SK-N-SH (cell line): ENCODE measurements at regions not wholly inside any gene's neighbourhood (a gene's known extent, or its start where the extent isn't known, plus 50 kb on each side); places are given as distances from the start of the nearest gene placed in this dataset.

Source experiments
- CTCF ChIA-PET: fragments of 300-600, 350-600 bp; formaldehyde crosslinking; extraction: SDS; loops from one replicate; lab custom pipeline; 2021; lab: Yijun Ruan, JAX
- POLR2A ChIA-PET: fragments of 350-600 bp; sonication (Branson Sonifier 250); formaldehyde crosslinking; extraction: SDS; loops from one replicate; lab custom pipeline; 2020; ENCODE audit warnings: antibody characterized with exemption, inconsistent platforms; lab: Yijun Ruan, JAX
- DNase-seq: peaks from one replicate; pipeline ENCODE4 v3.0.0; 2012
- H2AFZ ChIP-seq: fragments of 200-600 bp; sonication (generic); 2 replicates; pipeline ENCODE4 v1.8.1; 2016; ENCODE audit warnings: antibody characterized with exemption, mild to moderate bottlenecking, low read depth
- H3F3A ChIP-seq: fragments of 200-600 bp; sonication (generic); replicated peaks from 2 replicates; pipeline ENCODE3; 2016; ENCODE audit warnings: antibody characterized with exemption, mild to moderate bottlenecking; ENCODE audit not compliant: insufficient read depth
- H3K27ac ChIP-seq, 2 experiments: fragments of 200-500 bp in 1 of 2; fragments of 200-600 bp in 1 of 2; sonication (Bioruptor generic) in 1 of 2; sonication (generic), shearing (Covaris generic) in 1 of 2; 2 replicates each; pipeline versions ENCODE4 v1.5.1 to v1.6.1; 2014 to 2016; ENCODE audit warnings: low read depth in 2 of 2, inconsistent platforms in 1 of 2, low read length in 1 of 2, mild to moderate bottlenecking in 1 of 2, mixed read lengths in 1 of 2
- H3K27me3 ChIP-seq: fragments of 200-600 bp; sonication (generic), shearing (Covaris generic); 2 replicates; pipeline ENCODE4 v1.6.1; 2016; ENCODE audit warnings: mixed run types; ENCODE audit not compliant: insufficient read depth
- H3K36me3 ChIP-seq, 2 experiments: fragments of 200-500 bp in 1 of 2; fragments of 200-600 bp in 1 of 2; sonication (Bioruptor generic) in 1 of 2; sonication (generic) in 1 of 2; replicated peaks in 1 of 2; 2 replicates each; pipeline versions ENCODE3 to v1.5.1; 2014 to 2016; ENCODE audit warnings: low read length in 1 of 2, mild to moderate bottlenecking in 1 of 2; ENCODE audit not compliant: insufficient read depth in 2 of 2, control insufficient read depth in 1 of 2
- H3K4me1 ChIP-seq, 2 experiments: fragments of 200-500 bp in 1 of 2; fragments of 200-600 bp in 1 of 2; sonication (Bioruptor generic) in 1 of 2; sonication (generic), shearing (Covaris generic) in 1 of 2; 2 replicates each; pipeline versions ENCODE4 v1.5.1 to v1.6.1; 2014 to 2016; ENCODE audit warnings: low read depth in 1 of 2, low read length in 1 of 2, mixed run types in 1 of 2; ENCODE audit not compliant: insufficient read depth in 2 of 2, control insufficient read depth in 1 of 2
- H3K4me2 ChIP-seq: fragments of 200-600 bp; sonication (generic), shearing (Covaris generic); 2 replicates; pipeline ENCODE4 v1.6.1; 2017; ENCODE audit warnings: mixed run types
- H3K4me3 ChIP-seq, 2 experiments: fragments of 200-500 bp in 1 of 2; fragments of 200-600 bp in 1 of 2; sonication (Bioruptor generic) in 1 of 2; sonication (generic), shearing (Covaris generic) in 1 of 2; 2 replicates each; pipeline versions ENCODE4 v1.5.1 to v1.8.1; 2014 to 2016; ENCODE audit warnings: low read depth in 2 of 2, inconsistent platforms in 1 of 2, low read length in 1 of 2, mild to moderate bottlenecking in 1 of 2, mixed read lengths in 1 of 2, moderate library complexity in 1 of 2
- H3K79me2 ChIP-seq: fragments of 200-600 bp; sonication (generic); 2 replicates; pipeline ENCODE4 v1.8.1; 2017; ENCODE audit warnings: mild to moderate bottlenecking; ENCODE audit not compliant: insufficient read depth
- H3K9ac ChIP-seq: fragments of 200-600 bp; sonication (generic); 2 replicates; pipeline ENCODE4 v1.6.1; 2017; ENCODE audit warnings: mixed run types
- H3K9me2 ChIP-seq: fragments of 200-600 bp; sonication (generic); 2 replicates; pipeline ENCODE4 v1.6.1; 2017; ENCODE audit warnings: mixed run types
- H3K9me3 ChIP-seq: fragments of 200-600 bp; sonication (generic); 2 replicates; pipeline ENCODE4 v1.6.1; 2017; ENCODE audit warnings: mixed run types, mild to moderate bottlenecking, moderate library complexity
- H4K20me1 ChIP-seq: fragments of 200-600 bp; sonication (generic); 2 replicates; pipeline ENCODE4 v1.6.1; 2017; ENCODE audit warnings: mild to moderate bottlenecking, mixed run types; ENCODE audit not compliant: insufficient read depth
- CHD2 ChIP-seq: fragments of 150-350 bp; IDR thresholded peaks from 2 replicates; pipeline ENCODE4 v1.6.1; 2018; ENCODE audit warnings: low read length; ENCODE audit not compliant: partially characterized antibody
- ELF1 ChIP-seq: IDR thresholded peaks from 2 replicates; pipeline ENCODE4 v1.4.0; 2012
- FOXJ3 ChIP-seq: sonication (generic); formaldehyde crosslinking; IDR thresholded peaks from 2 replicates; pipeline ENCODE4 v1.5.1; 2020; ENCODE audit warnings: mild to moderate bottlenecking, missing genetic modification reagents
- IRF3 ChIP-seq: fragments of 150-350 bp; IDR thresholded peaks from 2 replicates; pipeline ENCODE4 v1.6.1; 2016; ENCODE audit warnings: mild to moderate bottlenecking, low read depth, low read length
- MAX ChIP-seq: IDR thresholded peaks from 2 replicates; pipeline ENCODE4 v1.4.0; 2012; ENCODE audit warnings: low read depth
- MEF2A ChIP-seq: IDR thresholded peaks from 2 replicates; pipeline ENCODE4 v1.4.0; 2012; ENCODE audit warnings: low read depth, borderline replicate concordance
- POLR2AphosphoS5 ChIP-seq: IDR thresholded peaks from 2 replicates; pipeline ENCODE4 v1.6.1; 2012; ENCODE audit warnings: low read depth, low read length
- REST ChIP-seq: IDR thresholded peaks from 2 replicates; pipeline ENCODE4 v1.6.1; 2012; ENCODE audit warnings: mild to moderate bottlenecking, low read depth, low read length, moderate library complexity
- RFX5 ChIP-seq: IDR thresholded peaks from 2 replicates; pipeline ENCODE4 v1.6.1; 2012; ENCODE audit warnings: mild to moderate bottlenecking, improper control_type of control experiment, low read length
- TEAD4 ChIP-seq: IDR thresholded peaks from 2 replicates; pipeline ENCODE4 v1.4.0; 2012; ENCODE audit warnings: mild to moderate bottlenecking, borderline replicate concordance; ENCODE audit not compliant: insufficient read depth
- YY1 ChIP-seq: IDR thresholded peaks from 2 replicates; pipeline ENCODE4 v1.4.0; 2012; ENCODE audit warnings: low read depth, mild to moderate bottlenecking
- WGBS: methylation state at CpG from one replicate; pipeline ENCODE4 v1.1.6; 2017; ENCODE audit warnings: low lambda C conversion rate; 5-methylcytosine and 5-hydroxymethylcytosine counted together
- TF ChIP-seq, protein P1 (sequence below): IDR thresholded peaks from 2 replicates; pipeline ENCODE4 v1.4.0; 2012; ENCODE audit warnings: low read depth, borderline replicate concordance
- TF ChIP-seq, protein P2 (sequence below): IDR thresholded peaks from 2 replicates; pipeline ENCODE4; 2012

- no peak overlapping the region for H2AFZ ChIP-seq
- H3K36me3 ChIP-seq = no peaks in the 10 kb centered on the region
- no peak for DNase-seq
- H3K9ac ChIP-seq = no peak overlapping the region
- H3K4me1 ChIP-seq = no peaks in the 10 kb centered on the region
- no peaks in the 10 kb centered on the region for H3K9me3 ChIP-seq
- no peak for TF ChIP-seq RFX5
- TF ChIP-seq IRF3 = no peak
- TF ChIP-seq TEAD4 = no peak
- TF ChIP-seq MAX = no peak
- TF ChIP-seq YY1 = no peak
- TF ChIP-seq, protein P1, sequence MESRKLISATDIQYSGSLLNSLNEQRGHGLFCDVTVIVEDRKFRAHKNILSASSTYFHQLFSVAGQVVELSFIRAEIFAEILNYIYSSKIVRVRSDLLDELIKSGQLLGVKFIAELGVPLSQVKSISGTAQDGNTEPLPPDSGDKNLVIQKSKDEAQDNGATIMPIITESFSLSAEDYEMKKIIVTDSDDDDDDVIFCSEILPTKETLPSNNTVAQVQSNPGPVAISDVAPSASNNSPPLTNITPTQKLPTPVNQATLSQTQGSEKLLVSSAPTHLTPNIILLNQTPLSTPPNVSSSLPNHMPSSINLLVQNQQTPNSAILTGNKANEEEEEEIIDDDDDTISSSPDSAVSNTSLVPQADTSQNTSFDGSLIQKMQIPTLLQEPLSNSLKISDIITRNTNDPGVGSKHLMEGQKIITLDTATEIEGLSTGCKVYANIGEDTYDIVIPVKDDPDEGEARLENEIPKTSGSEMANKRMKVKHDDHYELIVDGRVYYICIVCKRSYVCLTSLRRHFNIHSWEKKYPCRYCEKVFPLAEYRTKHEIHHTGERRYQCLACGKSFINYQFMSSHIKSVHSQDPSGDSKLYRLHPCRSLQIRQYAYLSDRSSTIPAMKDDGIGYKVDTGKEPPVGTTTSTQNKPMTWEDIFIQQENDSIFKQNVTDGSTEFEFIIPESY = no peak
- TF ChIP-seq, all 33 proteins: peak for 0
- 24% methylated on average over 7 of the region's 7 CpGs for WGBS
- Histone ChIP-seq H3K9me2 (no peaks in the 10 kb centered on the region), H3K4me2 (no peak overlapping the region), H3K4me3 (no peak overlapping the region), H3K27ac (no peak overlapping the region), H3F3A (no peaks in the 10 kb centered on the region), H3K27me3 (no peaks in the 10 kb centered on the region; the same call in 1 of the 2 replicates), H4K20me1 (no peaks in the 10 kb centered on the region), H3K79me2 (no peaks in the 10 kb centered on the region)
- CTCF ChIA-PET = no interaction called here
- POLR2A ChIA-PET = no interaction called here
These were observed 118.9 kb upstream of the SLC34A2 start for GRCh38 chr4:25536564-25537320.

- Histone ChIP-seq H3K36me3 (no peaks in the 10 kb centered on the region), H3K4me3 (no peak overlapping the region), H3K9me2 (no peaks in the 10 kb centered on the region), H3K4me1 (no peaks in the 10 kb centered on the region)
- TF ChIP-seq POLR2AphosphoS5 = no peak
- no peak for TF ChIP-seq MEF2A
- no peak for TF ChIP-seq ELF1
- TF ChIP-seq, protein P2, sequence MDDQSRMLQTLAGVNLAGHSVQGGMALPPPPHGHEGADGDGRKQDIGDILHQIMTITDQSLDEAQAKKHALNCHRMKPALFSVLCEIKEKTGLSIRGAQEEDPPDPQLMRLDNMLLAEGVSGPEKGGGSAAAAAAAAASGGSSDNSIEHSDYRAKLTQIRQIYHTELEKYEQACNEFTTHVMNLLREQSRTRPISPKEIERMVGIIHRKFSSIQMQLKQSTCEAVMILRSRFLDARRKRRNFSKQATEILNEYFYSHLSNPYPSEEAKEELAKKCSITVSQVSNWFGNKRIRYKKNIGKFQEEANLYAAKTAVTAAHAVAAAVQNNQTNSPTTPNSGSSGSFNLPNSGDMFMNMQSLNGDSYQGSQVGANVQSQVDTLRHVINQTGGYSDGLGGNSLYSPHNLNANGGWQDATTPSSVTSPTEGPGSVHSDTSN = no peak
- no peak for TF ChIP-seq RFX5
- TF ChIP-seq CHD2 = no peak
- no peak for TF ChIP-seq REST
- no peak for TF ChIP-seq FOXJ3 (CRISPR knock-in tag)
- TF ChIP-seq, all 33 proteins: peak for 0
- 47% methylated on average over 4 of the region's 4 CpGs for WGBS
- no peaks in the 10 kb centered on the region for H4K20me1 ChIP-seq
- ChIA-PET POLR2A (no interaction called here), CTCF (interaction anchor here (0.6 kb wide), 1 partner anchor 131 kb away, joined by 4 read pairs; no protein-coding TSS in a partner anchor)
- no peak overlapping the region for H3K9ac ChIP-seq
- H3K79me2 ChIP-seq = no peaks in the 10 kb centered on the region
- no peak overlapping the region for H3K27ac ChIP-seq
- H3K4me2 ChIP-seq = no peak overlapping the region
- no peaks in the 10 kb centered on the region for H3K9me3 ChIP-seq
- no peak overlapping the region for H2AFZ ChIP-seq
- DNase-seq = no peak
- no peaks in the 10 kb centered on the region; the same call in 1 of the 2 replicates for H3K27me3 ChIP-seq
- no peaks in the 10 kb centered on the region for H3F3A ChIP-seq
These were observed 117.2 kb upstream of the SLC34A2 start for GRCh38 chr4:25538430-25538829.
